GM11168 (cell line): ENCODE measurements at regions not wholly inside any gene's neighbourhood (a gene's known extent, or its start where the extent isn't known, plus 50 kb on each side); places are given as distances from the start of the nearest gene placed in this dataset.

Experiments
- in situ Hi-C: fragments of 300-500 bp; cut with MboI; formaldehyde crosslinking; loops from one replicate; pipeline ENCODE4 v1.12.0; 2022; ENCODE audit warnings: low sequenced_read_pairs; ENCODE audit not compliant: unreplicated experiment

- in situ Hi-C loops, result no loop called here
Observed at GRCh38 chrY:7467796-7468520, 556.4 kb upstream of the AMELY start.

GRCh38 chrY:7465185-7465621, 553.7 kb upstream of the AMELY start:
- in situ Hi-C loops, result no loop called here

DNA sequence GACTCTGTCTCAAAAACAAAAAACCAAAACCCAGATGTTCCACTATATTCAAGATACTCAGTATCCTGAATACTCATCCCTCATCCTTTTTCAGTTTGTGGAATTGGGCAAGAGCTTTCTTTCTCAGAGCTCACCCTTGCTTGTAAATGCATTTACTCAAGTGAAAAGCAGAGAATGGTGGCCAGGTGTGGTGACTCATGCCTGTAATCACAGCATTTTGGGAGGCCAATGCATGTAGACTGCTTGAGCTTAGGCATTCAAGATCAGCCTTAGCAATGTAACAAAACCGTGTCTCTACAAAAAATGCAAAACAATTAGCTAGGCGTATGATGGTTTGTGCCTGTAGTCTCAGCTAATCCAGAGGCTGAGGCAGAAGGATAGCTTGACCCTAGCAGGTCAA, 553.2 kb upstream of the AMELY start:
- in situ Hi-C loops, result no loop called here

- in situ Hi-C loops, result no loop called here
Observed at GRCh38 chrY:7463711-7464110, 552.2 kb upstream of the AMELY start.

- in situ Hi-C loops, result no loop called here
Observed at GRCh38 chrY:7463196-7463595, 551.6 kb upstream of the AMELY start.

- in situ Hi-C loops, result no loop called here
Observed at GRCh38 chrY:7462657-7463056, 551.1 kb upstream of the AMELY start.

DNA sequence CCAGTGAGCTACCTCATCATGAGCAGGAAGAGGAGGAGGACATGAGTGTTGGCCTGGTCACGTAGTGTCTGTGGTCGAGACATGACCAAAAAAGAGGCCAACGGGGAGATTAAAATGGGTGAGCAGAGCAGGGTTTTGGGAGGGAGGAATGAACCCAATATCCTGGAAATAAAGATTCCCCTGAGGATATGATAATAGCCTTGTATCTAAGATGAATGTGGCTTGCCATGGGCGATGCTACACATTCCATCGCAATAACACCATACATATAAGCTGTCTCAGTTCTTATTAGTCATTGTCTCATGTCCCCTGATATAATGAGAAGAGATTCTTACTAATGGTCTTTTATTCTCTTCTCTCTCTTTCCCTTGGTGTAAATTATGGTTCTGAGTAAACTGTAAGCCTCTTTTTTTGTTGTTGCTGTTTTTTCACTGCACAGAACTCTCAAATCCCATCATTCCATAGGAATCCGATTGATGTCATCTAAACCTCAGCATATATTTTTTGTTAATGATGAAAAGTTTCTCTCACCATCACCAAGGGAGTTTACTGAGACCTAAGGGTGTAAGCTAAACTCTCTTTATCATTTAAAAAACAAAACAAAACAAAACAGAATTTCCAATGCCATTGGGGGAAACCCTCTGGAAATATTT, 550.4 kb upstream of the AMELY start:
- in situ Hi-C loops, result no loop called here

DNA sequence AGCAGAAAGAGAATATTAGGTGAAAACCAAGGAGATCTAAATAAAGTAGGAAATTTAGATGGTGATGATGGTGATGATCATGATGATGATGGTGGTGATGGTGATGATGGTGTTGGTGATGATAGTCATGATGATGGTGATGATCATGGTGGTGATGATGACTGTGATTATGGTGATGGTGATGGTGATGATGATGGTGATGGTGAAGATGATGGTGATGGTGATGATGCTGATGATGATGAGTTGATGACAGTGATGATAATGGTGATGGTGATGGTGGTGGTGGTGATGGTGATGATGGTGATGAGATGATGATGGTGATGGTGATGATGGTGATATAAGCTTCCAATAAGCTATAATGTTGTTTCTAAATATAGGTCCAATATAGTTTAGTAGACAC, 548.2 kb upstream of the AMELY start:
- in situ Hi-C loops, result no loop called here

DNA sequence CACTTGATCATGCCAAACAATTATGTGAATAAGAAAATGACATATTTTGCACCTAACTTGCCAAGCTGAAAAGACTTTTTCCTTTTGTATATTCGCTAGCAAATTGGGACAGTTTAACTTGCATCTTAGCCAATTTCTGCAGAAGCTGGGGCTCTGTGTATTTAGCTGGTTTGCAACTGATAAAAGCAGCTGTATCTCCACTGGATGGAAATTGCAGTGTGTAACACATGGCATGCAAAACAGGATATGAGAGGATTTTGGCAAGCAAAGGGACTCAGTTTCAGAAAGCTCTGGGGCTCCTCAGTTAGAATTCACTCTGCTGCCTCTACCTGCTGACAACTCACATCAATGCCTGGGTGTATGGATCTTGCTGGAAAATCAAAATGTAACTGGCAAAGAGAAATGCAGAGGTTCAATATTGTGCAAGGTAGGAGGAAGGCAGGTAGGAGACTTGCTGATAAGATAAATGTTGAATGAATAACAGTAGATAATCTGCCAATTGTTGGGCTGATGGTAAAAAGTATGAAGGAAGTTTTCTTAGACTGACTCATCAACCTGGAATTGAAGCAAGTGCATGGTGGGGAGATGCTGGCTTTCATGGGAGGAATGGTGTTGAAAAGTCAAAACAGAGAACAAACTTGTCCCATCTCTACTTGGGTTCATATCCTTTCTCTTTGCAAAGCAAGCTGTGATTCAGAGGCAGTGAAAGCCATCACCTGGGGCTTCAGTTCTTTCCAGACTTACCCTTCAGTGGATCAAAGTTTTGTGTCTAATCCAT, 546.9 kb upstream of the AMELY start:
- in situ Hi-C loops, result no loop called here

DNA sequence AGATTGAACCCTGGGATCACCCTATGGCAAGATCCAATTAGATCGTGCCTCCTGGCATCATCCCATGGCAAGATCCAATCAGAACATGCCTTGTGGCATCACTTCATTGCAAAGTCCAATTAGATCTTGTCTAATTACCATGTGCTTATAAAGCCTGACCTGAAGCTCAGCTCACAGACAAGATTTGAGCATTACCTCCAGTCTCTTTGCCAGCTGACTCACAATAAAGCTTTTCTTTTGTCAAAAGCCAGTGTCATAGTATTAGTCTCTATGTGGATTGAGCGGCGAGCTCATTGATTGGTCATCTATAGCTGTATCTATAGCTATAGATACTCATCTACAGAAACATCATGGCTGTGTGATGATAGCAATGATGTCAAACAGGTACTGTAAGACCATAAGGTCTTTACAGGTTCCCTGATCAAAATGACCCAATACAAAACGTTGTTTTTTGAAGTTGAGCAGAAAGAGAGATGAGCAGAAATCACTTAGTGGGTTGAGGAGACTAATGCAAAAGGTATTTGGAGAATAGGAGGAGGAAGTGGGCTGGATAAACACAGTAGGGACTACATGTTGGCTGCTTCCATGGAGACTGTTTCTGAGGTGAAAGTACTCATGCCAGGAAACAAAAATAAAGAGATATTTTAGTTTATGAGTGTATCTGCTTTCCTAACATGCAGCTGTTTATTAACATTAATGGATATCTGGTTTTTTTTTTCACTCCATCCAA, 545.9 kb upstream of the AMELY start:
- in situ Hi-C loops, result no loop called here

- in situ Hi-C loops, result no loop called here
Observed at GRCh38 chrY:7455626-7456025, 544.1 kb upstream of the AMELY start.

- in situ Hi-C loops, result no loop called here
Observed at GRCh38 chrY:7453336-7453735, 541.8 kb upstream of the AMELY start.

DNA sequence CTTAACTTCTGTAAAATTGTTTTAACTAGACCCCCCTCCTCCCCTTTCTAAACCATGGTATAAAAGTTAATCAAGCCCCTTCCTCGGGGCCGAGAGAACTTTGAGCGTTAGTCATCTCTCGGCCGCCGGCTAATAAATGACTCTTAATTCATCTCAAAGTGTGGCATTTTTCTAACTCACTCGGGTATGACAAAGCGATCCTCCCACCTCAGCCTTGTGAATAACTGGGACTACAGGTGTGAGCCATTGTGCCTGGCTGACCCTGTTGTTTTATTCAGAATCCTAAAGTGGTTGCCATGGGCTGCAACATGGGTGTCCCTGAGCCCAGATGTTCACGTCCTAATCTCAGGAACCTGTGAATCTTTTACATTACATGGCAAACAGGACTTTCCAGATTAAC, 540.7 kb upstream of the AMELY start:
- in situ Hi-C loops, result no loop called here

GRCh38 chrY:7449860-7450259, 538.3 kb upstream of the AMELY start:
- in situ Hi-C loops, result no loop called here

GRCh38 chrY:7448687-7449086, 537.1 kb upstream of the AMELY start:
- in situ Hi-C loops, result no loop called here

DNA sequence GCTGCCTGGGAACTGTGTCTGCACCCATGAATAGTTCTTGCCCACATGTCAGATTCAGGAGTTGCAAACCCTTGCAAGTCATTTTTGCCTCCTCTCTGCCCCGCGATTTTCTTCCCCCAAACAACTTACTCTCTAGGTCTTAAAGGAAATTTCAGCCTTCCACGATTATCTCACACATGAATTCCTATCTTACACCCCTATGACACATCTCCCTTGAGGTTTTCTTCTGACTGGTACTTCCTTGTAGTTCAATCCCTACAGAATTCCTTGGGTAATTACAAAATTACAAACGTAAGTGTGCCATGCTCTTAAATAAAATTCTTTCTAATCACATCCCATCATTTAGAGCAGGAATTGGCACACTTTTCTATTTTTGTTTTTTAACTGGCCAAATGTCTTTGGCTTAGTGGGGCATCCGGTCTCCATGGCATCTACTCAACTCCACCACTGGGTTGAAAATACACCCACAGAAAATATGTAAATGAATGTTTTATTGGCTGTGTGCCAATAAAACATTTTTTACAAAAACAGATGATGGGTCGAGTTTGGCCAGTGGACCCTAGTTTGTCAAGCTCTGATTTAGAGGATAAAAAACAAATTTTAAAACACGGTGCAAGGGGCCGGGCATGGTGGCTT, 536.4 kb upstream of the AMELY start:
- in situ Hi-C loops, result no loop called here

GRCh38 chrY:7444141-7444540, 532.6 kb upstream of the AMELY start:
- in situ Hi-C loops, result no loop called here

DNA sequence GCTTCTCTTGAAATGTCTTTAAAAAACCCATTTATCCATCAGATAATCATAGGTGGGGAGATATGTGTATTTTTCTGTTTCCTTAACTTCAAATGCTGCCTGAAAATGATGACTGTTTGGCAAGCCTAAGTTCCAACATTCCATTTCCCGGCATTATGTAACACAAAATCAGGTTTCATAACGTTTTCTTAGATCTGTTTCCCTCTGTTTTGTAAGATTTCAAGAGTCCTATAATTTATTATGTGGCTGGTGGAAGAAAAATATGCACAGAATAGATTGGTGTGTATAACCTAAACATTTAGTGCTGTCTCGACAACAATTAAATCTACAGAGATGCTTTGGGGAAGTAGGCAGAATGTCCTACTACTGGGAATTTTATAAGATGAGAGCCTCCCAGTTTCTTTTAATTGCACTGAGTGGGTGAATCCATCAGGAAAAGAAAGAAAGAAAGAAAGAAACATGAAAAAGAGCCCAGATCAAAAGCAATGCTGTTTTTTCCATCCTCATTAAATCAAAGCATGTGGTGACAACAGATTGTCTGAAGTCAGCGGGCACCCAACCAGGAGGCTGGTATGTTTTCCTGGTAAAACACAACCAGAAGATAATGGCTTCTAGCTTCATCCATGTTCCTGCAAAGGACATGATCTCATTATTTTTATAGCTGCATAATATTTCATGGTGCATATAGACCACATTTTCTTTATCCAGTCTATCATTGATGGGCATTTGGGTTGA, 529.4 kb upstream of the AMELY start:
- in situ Hi-C loops, result no loop called here

- in situ Hi-C loops, result no loop called here
Observed at GRCh38 chrY:7437086-7437485, 525.5 kb upstream of the AMELY start.
